Lower leg skin (tissue), 3 donors: ENCODE measurements at regions not wholly inside any gene's neighbourhood (a gene's known extent, or its start where the extent isn't known, plus 50 kb on each side); places are given as distances from the start of the nearest gene placed in this dataset.

Experiments used
- CTCF ChIP-seq, 3 donors: fragments of 450-650 bp; IDR thresholded peaks; one replicate each; pipeline ENCODE4 v1.5.1; 2016; ENCODE audit warnings: antibody characterized with exemption in 3 of 3, mild to moderate bottlenecking in 3 of 3, moderate library complexity in 2 of 3
- POLR2A ChIP-seq, 2 donors: fragments of 450-650 bp; IDR thresholded peaks; one replicate each; pipeline ENCODE4 v1.6.1; 2016 to 2017; ENCODE audit warnings: antibody characterized with exemption in 2 of 2, mild to moderate bottlenecking in 1 of 2, moderate library complexity in 1 of 2

- TF ChIP-seq CTCF (IDR thresholded peaks at IDR 0.05) (no peak), POLR2A (IDR thresholded peaks at IDR 0.05) (no peak)
These were observed 366.6 kb downstream of the METTL4 start for GRCh38 chr18:2204736-2205135.
